GM12872 (cell line): ENCODE measurements at regions not wholly inside any gene's neighbourhood (a gene's known extent, or its start where the extent isn't known, plus 50 kb on each side); places are given as distances from the start of the nearest gene placed in this dataset.

Experiments used
- CTCF ChIP-seq: IDR thresholded peaks from 3 replicates; pipeline ENCODE4 v1.5.1; 2011; ENCODE audit warnings: low read depth, mild to moderate bottlenecking, low read length, moderate library complexity; ENCODE audit not compliant: insufficient read depth

GRCh38 chr13:56563663-56564062 is 577.1 kb upstream of the PRR20A start:
- TF ChIP-seq CTCF, result no peak

GRCh38 chr13:56586976-56587375 is 553.7 kb upstream of the PRR20A start:
- TF ChIP-seq CTCF, result no peak

- no peak for TF ChIP-seq CTCF
Measured at GRCh38 chr13:56615572-56615971, 525.1 kb upstream of the PRR20A start.

- no peak for TF ChIP-seq CTCF
Measured at GRCh38 chr13:56622840-56623239, 517.9 kb upstream of the PRR20A start.

GRCh38 chr13:56653043-56653442 is 487.7 kb upstream of the PRR20A start:
- TF ChIP-seq CTCF, result no peak

GRCh38 chr13:56659041-56659471 is 481.7 kb upstream of the PRR20A start:
- no peak for TF ChIP-seq CTCF

- no peak for TF ChIP-seq CTCF
Measured at GRCh38 chr13:56670563-56670962, 470.2 kb upstream of the PRR20A start.

- TF ChIP-seq CTCF, result no peak
Measured at GRCh38 chr13:56681404-56681803, 459.3 kb upstream of the PRR20A start.
